ENCODE measurements at regions not wholly inside any gene's neighbourhood (a gene's known extent, or its start where the extent isn't known, plus 50 kb on each side); places are given as distances from the start of the nearest gene placed in this dataset.

GRCh38 chr1:177591155-177591554 lies 378.7 kb downstream of the SEC16B start:
- DNase-seq (ENCODE audit: low read depth, low spot score), result no peak
- Histone ChIP-seq H3K36me3 (ENCODE audit: control insufficient read depth, insufficient read depth, low read length) (no peaks in the 10 kb centered on the region), H3K4me3 (ENCODE audit: low read length) (no peak overlapping the region), H3K4me1 (ENCODE audit: control insufficient read depth, insufficient read depth, low read length) (no peaks in the 10 kb centered on the region), H3K27ac (ENCODE audit: low read length) (no peak overlapping the region), H3K9me3 (ENCODE audit: control insufficient read depth, insufficient read depth, low read length) (no peaks in the 10 kb centered on the region), H3K27me3 (ENCODE audit: control insufficient read depth, insufficient read depth, low read length) (no peaks in the 10 kb centered on the region)
- no CpG with 5 or more reads among the region's 11 CpGs for WGBS (ENCODE audit: insufficient coverage, insufficient read length)

- no CpG with 5 or more reads among the region's 3 CpGs for WGBS (ENCODE audit: insufficient coverage, insufficient read length)
- H3K27ac ChIP-seq (ENCODE audit: low read length), result no peak overlapping the region
- H3K27me3 ChIP-seq (ENCODE audit: control insufficient read depth, insufficient read depth, low read length), result no peaks in the 10 kb centered on the region
- H3K4me3 ChIP-seq (ENCODE audit: low read length), result no peak overlapping the region
- no peaks in the 10 kb centered on the region for H3K4me1 ChIP-seq (ENCODE audit: control insufficient read depth, insufficient read depth, low read length)
- H3K36me3 ChIP-seq (ENCODE audit: control insufficient read depth, insufficient read depth, low read length), result no peaks in the 10 kb centered on the region
- no peak for DNase-seq (ENCODE audit: low read depth, low spot score)
- no peaks in the 10 kb centered on the region for H3K9me3 ChIP-seq (ENCODE audit: control insufficient read depth, insufficient read depth, low read length)
These were observed 380.7 kb downstream of the SEC16B start for GRCh38 chr1:177589166-177589565.

- no peak for DNase-seq (ENCODE audit: low read depth, low spot score)
These were observed 383.4 kb downstream of the SEC16B start for GRCh38 chr1:177586429-177586828.

GRCh38 chr1:177585302-177586220 lies 384.3 kb downstream of the SEC16B start:
- WGBS (ENCODE audit: insufficient coverage, insufficient read length), result no CpG with 5 or more reads among the region's 3 CpGs
- Histone ChIP-seq H3K9me3 (ENCODE audit: control insufficient read depth, insufficient read depth, low read length) (no peaks in the 10 kb centered on the region), H3K27me3 (ENCODE audit: control insufficient read depth, insufficient read depth, low read length) (no peaks in the 10 kb centered on the region), H3K27ac (ENCODE audit: low read length) (no peak overlapping the region), H3K4me1 (ENCODE audit: control insufficient read depth, insufficient read depth, low read length) (no peaks in the 10 kb centered on the region), H3K4me3 (ENCODE audit: low read length) (no peak overlapping the region), H3K36me3 (ENCODE audit: control insufficient read depth, insufficient read depth, low read length) (no peaks in the 10 kb centered on the region)
- DNase-seq (ENCODE audit: low read depth, low spot score), result no peak

More at GRCh38 chr1:177586429-177586828, 383.4 kb downstream of the SEC16B start:
- WGBS (ENCODE audit: insufficient coverage, insufficient read length), result no CpG with 5 or more reads among the region's 1 CpG
- H3K27me3 ChIP-seq (ENCODE audit: control insufficient read depth, insufficient read depth, low read length), result no peaks in the 10 kb centered on the region
- no peak overlapping the region for H3K4me3 ChIP-seq (ENCODE audit: low read length)
- no peaks in the 10 kb centered on the region for H3K36me3 ChIP-seq (ENCODE audit: control insufficient read depth, insufficient read depth, low read length)
- H3K9me3 ChIP-seq (ENCODE audit: control insufficient read depth, insufficient read depth, low read length), result no peaks in the 10 kb centered on the region
- no peak overlapping the region for H3K27ac ChIP-seq (ENCODE audit: low read length)
- H3K4me1 ChIP-seq (ENCODE audit: control insufficient read depth, insufficient read depth, low read length), result no peaks in the 10 kb centered on the region

GRCh38 chr1:177573901-177574300 lies 396.0 kb downstream of the SEC16B start:
- WGBS (ENCODE audit: insufficient coverage, insufficient read length), result no CpG with 5 or more reads among the region's 2 CpGs

GRCh38 chr1:177571485-177572076 lies 398.3 kb downstream of the SEC16B start:
- Histone ChIP-seq H3K4me1 (ENCODE audit: control insufficient read depth, insufficient read depth, low read length) (no peaks in the 10 kb centered on the region), H3K27ac (ENCODE audit: low read length) (no peak overlapping the region), H3K4me3 (ENCODE audit: low read length) (no peak overlapping the region), H3K27me3 (ENCODE audit: control insufficient read depth, insufficient read depth, low read length) (no peaks in the 10 kb centered on the region), H3K9me3 (ENCODE audit: control insufficient read depth, insufficient read depth, low read length) (no peaks in the 10 kb centered on the region), H3K36me3 (ENCODE audit: control insufficient read depth, insufficient read depth, low read length) (no peaks in the 10 kb centered on the region)
- no peak for DNase-seq (ENCODE audit: low read depth, low spot score)
- no CpG with 5 or more reads among the region's 5 CpGs for WGBS (ENCODE audit: insufficient coverage, insufficient read length)

More at GRCh38 chr1:177573901-177574300, 396.0 kb downstream of the SEC16B start:
- H3K9me3 ChIP-seq (ENCODE audit: control insufficient read depth, insufficient read depth, low read length), result no peaks in the 10 kb centered on the region
- no peak overlapping the region for H3K27ac ChIP-seq (ENCODE audit: low read length)
- H3K27me3 ChIP-seq (ENCODE audit: control insufficient read depth, insufficient read depth, low read length), result no peaks in the 10 kb centered on the region
- no peak for DNase-seq (ENCODE audit: low read depth, low spot score)
- H3K4me1 ChIP-seq (ENCODE audit: control insufficient read depth, insufficient read depth, low read length), result no peaks in the 10 kb centered on the region
- H3K36me3 ChIP-seq (ENCODE audit: control insufficient read depth, insufficient read depth, low read length), result no peaks in the 10 kb centered on the region
- H3K4me3 ChIP-seq (ENCODE audit: low read length), result no peak overlapping the region

- Histone ChIP-seq H3K4me3 (ENCODE audit: low read length) (no peak overlapping the region), H3K4me1 (ENCODE audit: control insufficient read depth, insufficient read depth, low read length) (no peaks in the 10 kb centered on the region), H3K27ac (ENCODE audit: low read length) (no peak overlapping the region), H3K36me3 (ENCODE audit: control insufficient read depth, insufficient read depth, low read length) (no peaks in the 10 kb centered on the region), H3K27me3 (ENCODE audit: control insufficient read depth, insufficient read depth, low read length) (no peaks in the 10 kb centered on the region), H3K9me3 (ENCODE audit: control insufficient read depth, insufficient read depth, low read length) (no peaks in the 10 kb centered on the region)
- peak; percentile 16 for DNase-seq (ENCODE audit: low read depth, low spot score)
- no CpG with 5 or more reads among the region's 1 CpG for WGBS (ENCODE audit: insufficient coverage, insufficient read length)
These were observed 398.8 kb downstream of the SEC16B start for GRCh38 chr1:177571076-177571475.

- DNase-seq (ENCODE audit: low read depth, low spot score), result no peak
- no peaks in the 10 kb centered on the region for H3K27me3 ChIP-seq (ENCODE audit: control insufficient read depth, insufficient read depth, low read length)
- no peaks in the 10 kb centered on the region for H3K9me3 ChIP-seq (ENCODE audit: control insufficient read depth, insufficient read depth, low read length)
- no peak overlapping the region for H3K4me3 ChIP-seq (ENCODE audit: low read length)
- H3K4me1 ChIP-seq (ENCODE audit: control insufficient read depth, insufficient read depth, low read length), result no peaks in the 10 kb centered on the region
- WGBS (ENCODE audit: insufficient coverage, insufficient read length), result no CpG with 5 or more reads among the region's 3 CpGs
- no peaks in the 10 kb centered on the region for H3K36me3 ChIP-seq (ENCODE audit: control insufficient read depth, insufficient read depth, low read length)
- no peak overlapping the region for H3K27ac ChIP-seq (ENCODE audit: low read length)
These were observed 398.7 kb downstream of the BRINP2 start for GRCh38 chr1:177569476-177569875.

GRCh38 chr1:177568622-177569021 lies 397.9 kb downstream of the BRINP2 start:
- no CpG with 5 or more reads among the region's 4 CpGs for WGBS (ENCODE audit: insufficient coverage, insufficient read length)
- Histone ChIP-seq H3K36me3 (ENCODE audit: control insufficient read depth, insufficient read depth, low read length) (no peaks in the 10 kb centered on the region), H3K4me1 (ENCODE audit: control insufficient read depth, insufficient read depth, low read length) (no peaks in the 10 kb centered on the region), H3K27ac (ENCODE audit: low read length) (no peak overlapping the region), H3K9me3 (ENCODE audit: control insufficient read depth, insufficient read depth, low read length) (no peaks in the 10 kb centered on the region), H3K27me3 (ENCODE audit: control insufficient read depth, insufficient read depth, low read length) (no peaks in the 10 kb centered on the region), H3K4me3 (ENCODE audit: low read length) (no peak overlapping the region)
- peak; percentile 4 for DNase-seq (ENCODE audit: low read depth, low spot score)

- WGBS (ENCODE audit: insufficient coverage, insufficient read length), result no CpG with 5 or more reads among the region's 1 CpG
- Histone ChIP-seq H3K9me3 (ENCODE audit: control insufficient read depth, insufficient read depth, low read length) (no peaks in the 10 kb centered on the region), H3K4me3 (ENCODE audit: low read length) (no peak overlapping the region), H3K27ac (ENCODE audit: low read length) (no peak overlapping the region), H3K36me3 (ENCODE audit: control insufficient read depth, insufficient read depth, low read length) (no peaks in the 10 kb centered on the region), H3K4me1 (ENCODE audit: control insufficient read depth, insufficient read depth, low read length) (no peaks in the 10 kb centered on the region), H3K27me3 (ENCODE audit: control insufficient read depth, insufficient read depth, low read length) (no peaks in the 10 kb centered on the region)
- DNase-seq (ENCODE audit: low read depth, low spot score), result peak; percentile 2
These were observed 396.6 kb downstream of the BRINP2 start for GRCh38 chr1:177567393-177567792.
